ENCODE measurements at regions not wholly inside any gene's neighbourhood (a gene's known extent, or its start where the extent isn't known, plus 50 kb on each side); places are given as distances from the start of the nearest gene placed in this dataset.

DNA sequence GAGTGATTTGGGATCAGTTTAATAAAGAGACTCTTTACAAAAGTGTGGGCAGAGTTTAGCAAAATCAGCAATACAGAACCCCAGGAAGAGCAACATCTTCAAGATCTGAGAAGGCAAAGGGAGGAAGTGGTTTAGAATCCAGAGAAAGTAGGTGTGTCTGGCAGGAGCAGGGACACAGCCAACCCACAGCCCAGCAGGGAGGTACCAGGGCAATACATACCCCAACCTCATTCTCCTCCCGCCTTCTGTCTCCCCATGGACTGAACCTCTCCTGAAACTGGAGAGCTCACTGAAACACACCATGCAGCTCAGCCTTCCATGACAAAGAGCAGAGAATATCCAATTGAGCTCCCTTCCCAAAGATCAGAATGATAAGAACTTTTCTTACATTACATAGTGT lies 283.4 kb downstream of the PRELID2 start:
- no peak for TF ChIP-seq GABPA (IDR thresholded peaks at IDR 0.05; ENCODE audit: low read depth)
- TF ChIP-seq, protein P1, sequence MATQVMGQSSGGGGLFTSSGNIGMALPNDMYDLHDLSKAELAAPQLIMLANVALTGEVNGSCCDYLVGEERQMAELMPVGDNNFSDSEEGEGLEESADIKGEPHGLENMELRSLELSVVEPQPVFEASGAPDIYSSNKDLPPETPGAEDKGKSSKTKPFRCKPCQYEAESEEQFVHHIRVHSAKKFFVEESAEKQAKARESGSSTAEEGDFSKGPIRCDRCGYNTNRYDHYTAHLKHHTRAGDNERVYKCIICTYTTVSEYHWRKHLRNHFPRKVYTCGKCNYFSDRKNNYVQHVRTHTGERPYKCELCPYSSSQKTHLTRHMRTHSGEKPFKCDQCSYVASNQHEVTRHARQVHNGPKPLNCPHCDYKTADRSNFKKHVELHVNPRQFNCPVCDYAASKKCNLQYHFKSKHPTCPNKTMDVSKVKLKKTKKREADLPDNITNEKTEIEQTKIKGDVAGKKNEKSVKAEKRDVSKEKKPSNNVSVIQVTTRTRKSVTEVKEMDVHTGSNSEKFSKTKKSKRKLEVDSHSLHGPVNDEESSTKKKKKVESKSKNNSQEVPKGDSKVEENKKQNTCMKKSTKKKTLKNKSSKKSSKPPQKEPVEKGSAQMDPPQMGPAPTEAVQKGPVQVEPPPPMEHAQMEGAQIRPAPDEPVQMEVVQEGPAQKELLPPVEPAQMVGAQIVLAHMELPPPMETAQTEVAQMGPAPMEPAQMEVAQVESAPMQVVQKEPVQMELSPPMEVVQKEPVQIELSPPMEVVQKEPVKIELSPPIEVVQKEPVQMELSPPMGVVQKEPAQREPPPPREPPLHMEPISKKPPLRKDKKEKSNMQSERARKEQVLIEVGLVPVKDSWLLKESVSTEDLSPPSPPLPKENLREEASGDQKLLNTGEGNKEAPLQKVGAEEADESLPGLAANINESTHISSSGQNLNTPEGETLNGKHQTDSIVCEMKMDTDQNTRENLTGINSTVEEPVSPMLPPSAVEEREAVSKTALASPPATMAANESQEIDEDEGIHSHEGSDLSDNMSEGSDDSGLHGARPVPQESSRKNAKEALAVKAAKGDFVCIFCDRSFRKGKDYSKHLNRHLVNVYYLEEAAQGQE (IDR thresholded peaks at IDR 0.05; ENCODE audit: insufficient replicate concordance, low read depth), result no peak
- TF ChIP-seq SPI1 (IDR thresholded peaks at IDR 0.05; ENCODE audit: borderline replicate concordance, low read depth), result no peak
- TF ChIP-seq, protein P2, sequence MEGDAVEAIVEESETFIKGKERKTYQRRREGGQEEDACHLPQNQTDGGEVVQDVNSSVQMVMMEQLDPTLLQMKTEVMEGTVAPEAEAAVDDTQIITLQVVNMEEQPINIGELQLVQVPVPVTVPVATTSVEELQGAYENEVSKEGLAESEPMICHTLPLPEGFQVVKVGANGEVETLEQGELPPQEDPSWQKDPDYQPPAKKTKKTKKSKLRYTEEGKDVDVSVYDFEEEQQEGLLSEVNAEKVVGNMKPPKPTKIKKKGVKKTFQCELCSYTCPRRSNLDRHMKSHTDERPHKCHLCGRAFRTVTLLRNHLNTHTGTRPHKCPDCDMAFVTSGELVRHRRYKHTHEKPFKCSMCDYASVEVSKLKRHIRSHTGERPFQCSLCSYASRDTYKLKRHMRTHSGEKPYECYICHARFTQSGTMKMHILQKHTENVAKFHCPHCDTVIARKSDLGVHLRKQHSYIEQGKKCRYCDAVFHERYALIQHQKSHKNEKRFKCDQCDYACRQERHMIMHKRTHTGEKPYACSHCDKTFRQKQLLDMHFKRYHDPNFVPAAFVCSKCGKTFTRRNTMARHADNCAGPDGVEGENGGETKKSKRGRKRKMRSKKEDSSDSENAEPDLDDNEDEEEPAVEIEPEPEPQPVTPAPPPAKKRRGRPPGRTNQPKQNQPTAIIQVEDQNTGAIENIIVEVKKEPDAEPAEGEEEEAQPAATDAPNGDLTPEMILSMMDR (IDR thresholded peaks at IDR 0.05; ENCODE audit: insufficient read depth, low read length), result no peak
- TF ChIP-seq POLR2AphosphoS5 (IDR thresholded peaks at IDR 0.05; ENCODE audit: low read depth), result no peak
- H3K4me3 ChIP-seq (replicated peaks; ENCODE audit: insufficient read depth, low read length), result no peak overlapping the region
- peaks cover 2% of the 10 kb centered on the region for H3K27me3 ChIP-seq (ENCODE audit: insufficient read depth, poor library complexity, severe bottlenecking)
- no peak for DNase-seq (ENCODE audit: low read depth in 1 of 2, low spot score in 1 of 2)
- H3K27ac ChIP-seq (replicated peaks), result no peak overlapping the region

DNA sequence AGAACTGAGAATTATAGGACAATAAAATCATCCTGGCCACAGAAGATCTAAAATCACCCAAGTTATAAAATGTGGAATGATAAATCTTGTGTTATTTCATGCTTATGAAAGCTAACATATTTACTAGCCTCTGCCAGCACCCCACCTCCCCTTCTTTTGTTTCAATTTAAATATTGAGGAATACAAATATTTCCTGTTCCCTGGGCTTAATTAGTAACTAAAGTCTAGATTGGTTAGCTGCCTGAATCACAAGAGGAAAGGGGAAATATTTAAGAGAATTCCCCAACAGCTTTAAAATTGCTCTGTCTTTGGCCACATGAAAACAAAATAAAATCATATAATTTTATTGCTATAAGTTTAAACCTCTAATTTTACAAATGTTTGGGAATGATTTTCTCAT lies 287.0 kb downstream of the PRELID2 start:
- H3K27me3 ChIP-seq (ENCODE audit: insufficient read depth, poor library complexity, severe bottlenecking), result peaks cover 2% of the 10 kb centered on the region
- H3K27ac ChIP-seq (replicated peaks), result no peak overlapping the region
- H3K4me3 ChIP-seq (replicated peaks; ENCODE audit: insufficient read depth, low read length), result no peak overlapping the region
- DNase-seq (ENCODE audit: low read depth in 1 of 2, low spot score in 1 of 2), result no peak
- TF ChIP-seq GABPA (IDR thresholded peaks at IDR 0.05; ENCODE audit: low read depth), result no peak

DNA sequence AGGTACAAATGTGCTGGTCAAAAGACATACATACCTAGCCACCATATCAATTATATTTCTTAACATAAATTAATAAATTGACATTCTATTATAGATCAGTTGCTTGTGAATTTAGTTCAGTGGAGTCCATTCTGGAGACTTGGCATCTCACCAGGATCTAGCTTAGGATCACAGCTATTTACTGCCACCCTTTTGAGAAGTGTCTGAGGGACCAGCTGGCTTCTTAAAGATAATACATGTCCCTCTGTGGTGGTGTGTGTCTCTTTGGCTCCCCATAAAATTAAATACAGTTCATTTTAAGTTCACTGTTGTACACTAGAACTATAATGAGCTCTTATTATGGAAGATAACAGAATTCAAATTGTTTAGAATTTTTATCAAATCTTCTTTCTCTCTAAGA lies 290.7 kb downstream of the PRELID2 start:
- Histone ChIP-seq H3K27ac (replicated peaks) (no peak overlapping the region), H3K4me3 (replicated peaks; ENCODE audit: insufficient read depth, low read length) (no peak overlapping the region), H3K27me3 (ENCODE audit: insufficient read depth, poor library complexity, severe bottlenecking) (peaks cover 2% of the 10 kb centered on the region)
- no peak for TF ChIP-seq GABPA (IDR thresholded peaks at IDR 0.05; ENCODE audit: low read depth)
- TF ChIP-seq POLR2AphosphoS5 (IDR thresholded peaks at IDR 0.05; ENCODE audit: low read depth), result no peak
- TF ChIP-seq, protein P2 (IDR thresholded peaks at IDR 0.05; ENCODE audit: insufficient read depth, low read length), result no peak
- no peak for TF ChIP-seq SPI1 (IDR thresholded peaks at IDR 0.05; ENCODE audit: borderline replicate concordance, low read depth)
- TF ChIP-seq, protein P1 (IDR thresholded peaks at IDR 0.05; ENCODE audit: insufficient replicate concordance, low read depth), result no peak
- no peak for DNase-seq (ENCODE audit: low read depth in 1 of 2, low spot score in 1 of 2)

DNA sequence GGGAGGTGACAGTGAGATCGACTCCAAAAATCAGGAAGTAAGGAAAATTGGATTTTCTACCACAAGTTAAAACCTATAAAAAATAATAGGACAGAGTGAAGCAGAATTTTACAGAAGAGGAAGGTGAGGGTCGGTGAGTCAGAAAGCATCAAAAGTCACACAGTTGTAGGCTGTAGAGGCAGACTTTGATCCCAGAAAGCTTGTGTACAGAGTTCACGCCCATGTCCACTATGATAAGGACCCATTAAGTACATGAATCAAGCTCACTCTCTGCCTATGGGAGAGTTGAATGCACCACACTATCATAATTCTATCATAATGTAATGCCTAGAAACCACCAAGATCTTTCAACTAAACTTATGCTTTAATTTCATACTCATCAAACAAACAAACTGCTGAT lies 291.2 kb downstream of the PRELID2 start:
- DNase-seq (ENCODE audit: low read depth in 1 of 2, low spot score in 1 of 2), result no peak
- Histone ChIP-seq H3K27ac (replicated peaks) (no peak overlapping the region), H3K27me3 (ENCODE audit: insufficient read depth, poor library complexity, severe bottlenecking) (peaks cover 2% of the 10 kb centered on the region), H3K4me3 (replicated peaks; ENCODE audit: insufficient read depth, low read length) (no peak overlapping the region)
- no peak for TF ChIP-seq SPI1 (IDR thresholded peaks at IDR 0.05; ENCODE audit: borderline replicate concordance, low read depth)
- TF ChIP-seq, protein P2 (IDR thresholded peaks at IDR 0.05; ENCODE audit: insufficient read depth, low read length), result no peak
